ENCODE measurements at regions not wholly inside any gene's neighbourhood (a gene's known extent, or its start where the extent isn't known, plus 50 kb on each side); places are given as distances from the start of the nearest gene placed in this dataset.

DNA sequence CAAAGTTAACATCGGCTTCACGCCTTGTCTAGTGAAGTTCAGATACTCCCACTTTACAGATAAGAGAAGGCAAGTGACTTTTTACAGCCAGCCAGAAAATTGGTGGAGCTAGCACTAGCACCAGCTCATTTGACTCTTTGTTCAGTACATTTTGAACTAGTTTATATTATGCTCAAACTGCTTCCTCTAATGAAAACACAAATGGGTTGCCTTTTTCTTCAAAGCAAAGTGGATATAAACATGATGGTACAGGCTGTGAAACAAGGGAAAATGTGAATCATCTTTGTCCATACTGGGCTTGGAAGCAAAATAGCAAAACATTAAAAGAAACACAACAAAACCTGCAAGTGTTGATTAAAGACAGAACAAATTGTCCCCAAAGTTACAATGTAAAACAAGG lies 99.6 kb upstream of the LHCGR start:
- TF ChIP-seq POLR2A (IDR thresholded peaks at IDR 0.05; ENCODE audit: control extremely low read depth in 1 of 2, low read depth in 2 of 2, low read length in 2 of 2) (no peak), POLR2AphosphoS5 (IDR thresholded peaks at IDR 0.05; ENCODE audit: low read depth, low read length) (no peak), KDM1A (IDR thresholded peaks at IDR 0.05; ENCODE audit: borderline replicate concordance, low read length) (no peak), SIRT6 (IDR thresholded peaks at IDR 0.05; ENCODE audit: low read length) (no peak), SIN3A (conservative IDR thresholded peaks at IDR 0.05 in 1 of 2, IDR thresholded peaks at IDR 0.05 in 1 of 2; ENCODE audit: low read depth in 1 of 2, low read length in 2 of 2) (no peak), JUND (IDR thresholded peaks at IDR 0.05; ENCODE audit: low read length) (no peak), EGR1 (IDR thresholded peaks at IDR 0.05; ENCODE audit: borderline replicate concordance, low read depth, low read length) (no peak), SP2 (IDR thresholded peaks at IDR 0.05; ENCODE audit: low read length) (no peak), SP1 (IDR thresholded peaks at IDR 0.05; ENCODE audit: low read depth, low read length) (no peak), EP300 (IDR thresholded peaks at IDR 0.05; ENCODE audit: borderline replicate concordance in 1 of 2, low read depth in 2 of 2, low read length in 2 of 2) (no peak), YY1 (IDR thresholded peaks at IDR 0.05; ENCODE audit: low read depth, low read length) (no peak), EZH2 (IDR thresholded peaks at IDR 0.05; ENCODE audit: low read depth, low read length, severe bottlenecking) (no peak)
- TF ChIP-seq, protein P1, sequence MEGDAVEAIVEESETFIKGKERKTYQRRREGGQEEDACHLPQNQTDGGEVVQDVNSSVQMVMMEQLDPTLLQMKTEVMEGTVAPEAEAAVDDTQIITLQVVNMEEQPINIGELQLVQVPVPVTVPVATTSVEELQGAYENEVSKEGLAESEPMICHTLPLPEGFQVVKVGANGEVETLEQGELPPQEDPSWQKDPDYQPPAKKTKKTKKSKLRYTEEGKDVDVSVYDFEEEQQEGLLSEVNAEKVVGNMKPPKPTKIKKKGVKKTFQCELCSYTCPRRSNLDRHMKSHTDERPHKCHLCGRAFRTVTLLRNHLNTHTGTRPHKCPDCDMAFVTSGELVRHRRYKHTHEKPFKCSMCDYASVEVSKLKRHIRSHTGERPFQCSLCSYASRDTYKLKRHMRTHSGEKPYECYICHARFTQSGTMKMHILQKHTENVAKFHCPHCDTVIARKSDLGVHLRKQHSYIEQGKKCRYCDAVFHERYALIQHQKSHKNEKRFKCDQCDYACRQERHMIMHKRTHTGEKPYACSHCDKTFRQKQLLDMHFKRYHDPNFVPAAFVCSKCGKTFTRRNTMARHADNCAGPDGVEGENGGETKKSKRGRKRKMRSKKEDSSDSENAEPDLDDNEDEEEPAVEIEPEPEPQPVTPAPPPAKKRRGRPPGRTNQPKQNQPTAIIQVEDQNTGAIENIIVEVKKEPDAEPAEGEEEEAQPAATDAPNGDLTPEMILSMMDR (IDR thresholded peaks at IDR 0.05; ENCODE audit: control extremely low read depth in 1 of 3, insufficient read depth in 1 of 3, low read depth in 1 of 3, low read length in 3 of 3) = no peak
- TF ChIP-seq, protein P2, sequence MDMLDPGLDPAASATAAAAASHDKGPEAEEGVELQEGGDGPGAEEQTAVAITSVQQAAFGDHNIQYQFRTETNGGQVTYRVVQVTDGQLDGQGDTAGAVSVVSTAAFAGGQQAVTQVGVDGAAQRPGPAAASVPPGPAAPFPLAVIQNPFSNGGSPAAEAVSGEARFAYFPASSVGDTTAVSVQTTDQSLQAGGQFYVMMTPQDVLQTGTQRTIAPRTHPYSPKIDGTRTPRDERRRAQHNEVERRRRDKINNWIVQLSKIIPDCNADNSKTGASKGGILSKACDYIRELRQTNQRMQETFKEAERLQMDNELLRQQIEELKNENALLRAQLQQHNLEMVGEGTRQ (IDR thresholded peaks at IDR 0.05; ENCODE audit: low read length) = no peak
